ENCODE measurements at regions not wholly inside any gene's neighbourhood (a gene's known extent, or its start where the extent isn't known, plus 50 kb on each side); places are given as distances from the start of the nearest gene placed in this dataset.

DNA sequence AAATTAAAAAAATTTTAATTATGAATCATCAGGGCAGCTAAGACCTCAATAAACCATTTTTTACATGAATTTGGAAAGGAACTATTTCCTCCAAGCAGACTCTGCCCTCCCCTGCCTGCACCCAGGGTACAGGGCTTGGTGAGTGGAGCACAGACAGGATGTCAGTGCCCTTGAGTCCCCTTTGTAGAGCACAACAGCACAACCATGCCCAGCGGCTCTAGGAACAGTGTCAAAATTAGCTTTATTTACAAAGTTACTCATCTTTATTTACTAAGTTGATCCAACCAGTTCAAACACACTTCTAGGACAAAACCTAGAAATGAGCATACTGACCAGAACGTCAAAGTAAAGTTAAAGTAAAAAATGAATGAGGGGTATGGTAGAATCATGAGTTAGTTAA is 90.6 kb upstream of the TSC22D2 start:
- Histone ChIP-seq H3K27ac (ENCODE audit: low read depth, low read length) (no peak overlapping the region), H3K36me3 (ENCODE audit: low read length) (no peaks in the 10 kb centered on the region), H3K4me3 (ENCODE audit: insufficient read depth, low read length, poor library complexity, severe bottlenecking) (no peak overlapping the region), H2AFZ (ENCODE audit: low read depth, low read length, severe bottlenecking) (no peak overlapping the region), H3K9ac (ENCODE audit: low read length) (no peak overlapping the region), H3K4me2 (ENCODE audit: low read depth, low read length, poor library complexity, severe bottlenecking) (no peak overlapping the region), H4K20me1 (ENCODE audit: low read depth, low read length) (no peaks in the 10 kb centered on the region), H3K9me2 (replicated peaks; ENCODE audit: insufficient read depth, low read length) (no peaks in the 10 kb centered on the region), H3F3A (ENCODE audit: insufficient read depth) (no peaks in the 10 kb centered on the region), H3K9me3 (ENCODE audit: insufficient read depth, low read length) (no peaks in the 10 kb centered on the region), H3K27me3 (ENCODE audit: low read length) (no peaks in the 10 kb centered on the region), H3K79me2 (ENCODE audit: insufficient read depth, low read length) (no peaks in the 10 kb centered on the region)
- no peak for TF ChIP-seq EZH2phosphoT487 (conservative IDR thresholded peaks at IDR 0.05; ENCODE audit: low read length)
- TF ChIP-seq, protein P1, sequence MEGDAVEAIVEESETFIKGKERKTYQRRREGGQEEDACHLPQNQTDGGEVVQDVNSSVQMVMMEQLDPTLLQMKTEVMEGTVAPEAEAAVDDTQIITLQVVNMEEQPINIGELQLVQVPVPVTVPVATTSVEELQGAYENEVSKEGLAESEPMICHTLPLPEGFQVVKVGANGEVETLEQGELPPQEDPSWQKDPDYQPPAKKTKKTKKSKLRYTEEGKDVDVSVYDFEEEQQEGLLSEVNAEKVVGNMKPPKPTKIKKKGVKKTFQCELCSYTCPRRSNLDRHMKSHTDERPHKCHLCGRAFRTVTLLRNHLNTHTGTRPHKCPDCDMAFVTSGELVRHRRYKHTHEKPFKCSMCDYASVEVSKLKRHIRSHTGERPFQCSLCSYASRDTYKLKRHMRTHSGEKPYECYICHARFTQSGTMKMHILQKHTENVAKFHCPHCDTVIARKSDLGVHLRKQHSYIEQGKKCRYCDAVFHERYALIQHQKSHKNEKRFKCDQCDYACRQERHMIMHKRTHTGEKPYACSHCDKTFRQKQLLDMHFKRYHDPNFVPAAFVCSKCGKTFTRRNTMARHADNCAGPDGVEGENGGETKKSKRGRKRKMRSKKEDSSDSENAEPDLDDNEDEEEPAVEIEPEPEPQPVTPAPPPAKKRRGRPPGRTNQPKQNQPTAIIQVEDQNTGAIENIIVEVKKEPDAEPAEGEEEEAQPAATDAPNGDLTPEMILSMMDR (IDR thresholded peaks at IDR 0.05; ENCODE audit: insufficient read depth, low read length, poor library complexity, severe bottlenecking): no peak

DNA sequence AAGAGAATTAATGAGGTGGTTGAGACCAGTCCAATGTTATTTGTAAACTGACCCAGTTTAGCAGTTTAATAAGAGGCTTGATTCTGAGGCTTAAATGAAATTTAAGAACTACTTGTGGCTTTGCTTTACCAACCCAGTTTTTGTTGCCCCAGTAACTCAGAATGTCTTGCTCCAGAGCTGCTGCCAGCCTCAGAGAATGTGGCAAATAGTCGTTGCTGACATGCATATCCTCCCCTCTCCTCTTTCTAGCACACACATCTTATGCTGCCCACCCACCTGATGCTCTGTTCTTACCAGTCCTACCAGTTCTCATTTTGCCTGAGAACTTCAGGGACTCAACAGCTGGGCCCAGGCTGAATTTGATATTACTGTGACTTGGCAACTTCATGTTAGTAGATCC is 92.4 kb upstream of the TSC22D2 start:
- no peaks in the 10 kb centered on the region for H3K9me2 ChIP-seq (replicated peaks; ENCODE audit: insufficient read depth, low read length)
- H3F3A ChIP-seq (ENCODE audit: insufficient read depth): no peaks in the 10 kb centered on the region
- no peaks in the 10 kb centered on the region for H4K20me1 ChIP-seq (ENCODE audit: low read depth, low read length)
- H3K27ac ChIP-seq (ENCODE audit: low read depth, low read length): no peak overlapping the region
- H3K27me3 ChIP-seq (ENCODE audit: low read length): no peaks in the 10 kb centered on the region
- H3K4me3 ChIP-seq (ENCODE audit: insufficient read depth, low read length, poor library complexity, severe bottlenecking): no peak overlapping the region
- H3K4me2 ChIP-seq (ENCODE audit: low read depth, low read length, poor library complexity, severe bottlenecking): no peak overlapping the region
- no peak overlapping the region for H2AFZ ChIP-seq (ENCODE audit: low read depth, low read length, severe bottlenecking)
- H3K79me2 ChIP-seq (ENCODE audit: insufficient read depth, low read length): no peaks in the 10 kb centered on the region
- TF ChIP-seq, protein P1 (IDR thresholded peaks at IDR 0.05; ENCODE audit: insufficient read depth, low read length, poor library complexity, severe bottlenecking): no peak
- no peak for TF ChIP-seq EZH2phosphoT487 (conservative IDR thresholded peaks at IDR 0.05; ENCODE audit: low read length)
- no peaks in the 10 kb centered on the region for H3K9me3 ChIP-seq (ENCODE audit: insufficient read depth, low read length)
- no peak overlapping the region for H3K9ac ChIP-seq (ENCODE audit: low read length)
- H3K36me3 ChIP-seq (ENCODE audit: low read length): no peaks in the 10 kb centered on the region

DNA sequence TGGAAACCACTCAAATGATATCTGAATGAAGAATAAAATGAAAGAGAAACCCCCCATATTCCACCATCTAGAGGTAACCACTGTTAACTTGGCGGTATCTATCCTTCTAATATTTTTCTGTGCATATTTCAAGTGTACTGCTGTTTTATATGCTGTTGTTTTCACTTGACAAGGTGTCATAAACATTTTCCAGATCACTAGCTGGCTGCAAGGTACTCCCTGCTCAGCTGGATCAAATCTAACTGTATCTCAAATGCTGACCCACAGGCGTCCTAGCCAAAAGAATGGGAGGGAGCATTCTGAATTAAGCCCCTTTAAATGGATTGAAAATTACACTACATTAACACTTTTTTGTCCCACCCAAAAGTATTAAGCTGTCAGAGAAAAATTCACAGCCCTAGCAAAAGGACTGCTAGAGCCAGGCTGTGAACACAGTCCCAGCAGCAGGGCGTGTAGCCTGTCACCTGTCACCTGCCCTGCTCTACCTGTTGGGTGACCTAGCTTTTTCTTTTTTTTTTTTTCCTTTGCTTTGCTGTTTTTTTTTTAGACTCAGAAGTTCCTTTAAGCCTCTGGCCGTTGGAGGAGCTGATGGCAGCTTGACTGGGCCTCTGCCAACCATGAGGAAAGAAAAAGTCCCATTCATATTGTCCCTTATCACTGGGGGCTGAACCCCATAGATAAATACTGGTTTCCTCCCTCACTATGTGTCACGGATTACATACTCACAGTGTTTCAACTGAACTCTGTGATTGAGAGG is 93.7 kb upstream of the TSC22D2 start:
- Histone ChIP-seq H3K4me3 (ENCODE audit: insufficient read depth, low read length, poor library complexity, severe bottlenecking) (no peak overlapping the region), H3K79me2 (ENCODE audit: insufficient read depth, low read length) (no peaks in the 10 kb centered on the region), H3K36me3 (ENCODE audit: low read length) (no peaks in the 10 kb centered on the region), H3K27me3 (ENCODE audit: low read length) (no peaks in the 10 kb centered on the region), H3K9ac (ENCODE audit: low read length) (no peak overlapping the region), H3K4me2 (ENCODE audit: low read depth, low read length, poor library complexity, severe bottlenecking) (no peak overlapping the region), H3K9me2 (replicated peaks; ENCODE audit: insufficient read depth, low read length) (no peaks in the 10 kb centered on the region), H4K20me1 (ENCODE audit: low read depth, low read length) (no peaks in the 10 kb centered on the region), H3K9me3 (ENCODE audit: insufficient read depth, low read length) (no peaks in the 10 kb centered on the region), H2AFZ (ENCODE audit: low read depth, low read length, severe bottlenecking) (no peak overlapping the region), H3F3A (ENCODE audit: insufficient read depth) (no peaks in the 10 kb centered on the region), H3K27ac (ENCODE audit: low read depth, low read length) (no peak overlapping the region)
- TF ChIP-seq, protein P1 (IDR thresholded peaks at IDR 0.05; ENCODE audit: insufficient read depth, low read length, poor library complexity, severe bottlenecking): no peak
- TF ChIP-seq EZH2phosphoT487 (conservative IDR thresholded peaks at IDR 0.05; ENCODE audit: low read length): no peak
